Pancreas (tissue), 10 donors: ENCODE measurements at regions not wholly inside any gene's neighbourhood (a gene's known extent, or its start where the extent isn't known, plus 50 kb on each side); places are given as distances from the start of the nearest gene placed in this dataset.

Source experiments
- ATAC-seq, 4 donors: fragments of 200-7000 bp; cut with Tn5 transposase; one replicate each; pipeline versions ENCODE4 v1.8.0 to v1.9.1; 2020; ENCODE audit warnings: mild to moderate bottlenecking in 4 of 4, moderate library complexity in 4 of 4
- DNase-seq, 6 donors: peaks; one replicate each; pipeline ENCODE4 v3.0.0-alpha.2; 2020
- FAIRE-seq: peaks from 2 replicates; lab custom pipeline; 2012; peaks lifted over from hg19 to GRCh38; lab: Jason Lieb, UNC
- H3K27ac ChIP-seq, 4 donors: fragments of 200-600 bp; sonication (generic); 1 replicate in 3 of 4; 2 replicates in 1 of 4; pipeline versions ENCODE4 v1.5.0 to v1.8.0; 2020
- H3K27me3 ChIP-seq, 4 donors: fragments of 200-600 bp; one replicate each; pipeline ENCODE4 v1.8.0; 2021
- H3K36me3 ChIP-seq, 3 donors: fragments of 200-600 bp; sonication (generic) in 1 of 3; one replicate each; pipeline versions ENCODE4 v1.5.0 to v1.8.0; 2020 to 2021
- H3K4me1 ChIP-seq, 3 donors: fragments of 200-600 bp; one replicate each; pipeline ENCODE4 v1.8.0; 2021
- H3K4me3 ChIP-seq, 4 donors: fragments of 200-600 bp; sonication (generic) in 2 of 4; one replicate each; pipeline versions ENCODE4 v1.5.0 to v1.8.0; 2020 to 2021
- H3K9me3 ChIP-seq, 4 donors: fragments of 200-600 bp; one replicate each; pipeline ENCODE4 v1.8.0; 2021
- CTCF ChIP-seq, 4 donors: fragments of 200-600 bp; sonication (generic) in 3 of 4; IDR thresholded peaks; one replicate each; pipeline versions ENCODE4 v1.5.0 to v1.8.0; 2021; ENCODE audit warnings: antibody characterized with exemption in 4 of 4
- WGBS, 2 donors: extraction: QIAGEN DNeasy Blood & Tissue Kit; methylation state at CpG; one replicate each; pipeline ENCODE4 v1.1.7; 2013; 5-methylcytosine and 5-hydroxymethylcytosine counted together
- intact Hi-C, 3 donors: fragments of 100-400 bp; cut with DNase I; formaldehyde crosslinking; loops; one replicate each; pipeline versions ENCODE4 v1.11.1 to v1.14.2; 2022
- donor health status: healthy with polysubstance abuse.
- donor health status: DM: no; HTN: no; CAD: no; lungs with moderate emphysema.
- donor health status: DM: no; HTN: no; CAD: no.
- donor health status: control.
- donor health status: control.
- donor health status: Bipolar disorder and iron deficiency.
- donor health status: DM: yes; HTN: yes; CAD: no.
- donor health status: DM: no; HTN: no; CAD: no.
- donor health status: DM: no; HTN: no; CAD: no.
- donor health status: DM: yes; HTN: yes; CAD: no.

GRCh38 chr18:51575171-51575570 lies 377.7 kb upstream of the MEX3C start:
- Histone ChIP-seq H3K4me3 (no peak overlapping the region), H3K27me3 (no peaks in the 10 kb centered on the region), H3K4me1 (no peaks in the 10 kb centered on the region), H3K36me3 (no peaks in the 10 kb centered on the region), H3K9me3 (no peaks in the 10 kb centered on the region), H3K27ac (no peak overlapping the region)
- intact Hi-C loops, result no loop called here
- 85 to 96% methylated on average over 2 of the region's 2 CpGs for WGBS, 2 donors
- ATAC-seq (no peak), FAIRE-seq (no peak), DNase-seq (no peak)
- TF ChIP-seq CTCF (IDR thresholded peaks at IDR 0.05), result no peak

- H3K9me3 ChIP-seq, result no peaks in the 10 kb centered on the region
- no peaks in the 10 kb centered on the region for H3K27me3 ChIP-seq
- TF ChIP-seq CTCF (IDR thresholded peaks at IDR 0.05), result no peak
- FAIRE-seq, result no peak
- H3K4me3 ChIP-seq, result no peak overlapping the region
- no peaks in the 10 kb centered on the region for H3K4me1 ChIP-seq
- intact Hi-C loops, result no loop called here
- DNase-seq, result no peak
- no peaks in the 10 kb centered on the region for H3K36me3 ChIP-seq
- WGBS, 2 donors, result 83 to 86% methylated on average over 7 of the region's 7 CpGs
- no peak overlapping the region for H3K27ac ChIP-seq
- no peak for ATAC-seq
These were observed 381.0 kb upstream of the MEX3C start for GRCh38 chr18:51578406-51578980.

- no peaks in the 10 kb centered on the region for H3K27me3 ChIP-seq
- no peaks in the 10 kb centered on the region for H3K36me3 ChIP-seq
- H3K27ac ChIP-seq, result no peak overlapping the region
- H3K9me3 ChIP-seq, result no peaks in the 10 kb centered on the region
- DNase-seq, result no peak
- intact Hi-C loops, result no loop called here
- no peak for FAIRE-seq
- no peaks in the 10 kb centered on the region for H3K4me1 ChIP-seq
- no peak overlapping the region for H3K4me3 ChIP-seq
- no peak for ATAC-seq
- no peak for TF ChIP-seq CTCF (IDR thresholded peaks at IDR 0.05)
- 74 to 83% methylated on average over 4 of the region's 4 CpGs for WGBS, 2 donors
These were observed 383.1 kb upstream of the MEX3C start for GRCh38 chr18:51580580-51580979.

- no peak for DNase-seq
These were observed 385.1 kb upstream of the MEX3C start for GRCh38 chr18:51582551-51582950.

More at GRCh38 chr18:51582551-51582950, 385.1 kb upstream of the MEX3C start:
- FAIRE-seq, result no peak
- 91 to 92% methylated on average over 2 of the region's 2 CpGs for WGBS, 2 donors
- Histone ChIP-seq H3K27me3 (no peaks in the 10 kb centered on the region), H3K4me3 (no peak overlapping the region), H3K27ac (no peak overlapping the region), H3K4me1 (no peaks in the 10 kb centered on the region), H3K9me3 (no peaks in the 10 kb centered on the region), H3K36me3 (no peaks in the 10 kb centered on the region)
- no peak for ATAC-seq
- TF ChIP-seq CTCF (IDR thresholded peaks at IDR 0.05), result no peak
- intact Hi-C loops, result no loop called here
